HL-60 (cell line): ENCODE measurements at regions not wholly inside any gene's neighbourhood (a gene's known extent, or its start where the extent isn't known, plus 50 kb on each side); places are given as distances from the start of the nearest gene placed in this dataset.

Experiments
- CTCF ChIP-seq: IDR thresholded peaks from one replicate; pipeline ENCODE4 v1.5.1; 2011; ENCODE audit warnings: low read length, control low read depth, inconsistent platforms; ENCODE audit not compliant: insufficient read depth
- GABPA ChIP-seq: IDR thresholded peaks from 2 replicates; pipeline ENCODE4 v1.6.1; 2012; ENCODE audit warnings: low read depth
- POLR2AphosphoS5 ChIP-seq: IDR thresholded peaks from 2 replicates; pipeline ENCODE4 v1.6.1; 2012; ENCODE audit warnings: low read depth
- TF ChIP-seq, protein P1 (sequence below): IDR thresholded peaks from 2 replicates; pipeline ENCODE4 v1.6.1; 2012; ENCODE audit warnings: low read depth; ENCODE audit not compliant: insufficient replicate concordance

GRCh38 chr6:73969971-73970970, 274.3 kb downstream of the CD109 start:
- peak; percentile 23 for TF ChIP-seq CTCF
- TF ChIP-seq POLR2AphosphoS5 = no peak
- TF ChIP-seq, protein P1, sequence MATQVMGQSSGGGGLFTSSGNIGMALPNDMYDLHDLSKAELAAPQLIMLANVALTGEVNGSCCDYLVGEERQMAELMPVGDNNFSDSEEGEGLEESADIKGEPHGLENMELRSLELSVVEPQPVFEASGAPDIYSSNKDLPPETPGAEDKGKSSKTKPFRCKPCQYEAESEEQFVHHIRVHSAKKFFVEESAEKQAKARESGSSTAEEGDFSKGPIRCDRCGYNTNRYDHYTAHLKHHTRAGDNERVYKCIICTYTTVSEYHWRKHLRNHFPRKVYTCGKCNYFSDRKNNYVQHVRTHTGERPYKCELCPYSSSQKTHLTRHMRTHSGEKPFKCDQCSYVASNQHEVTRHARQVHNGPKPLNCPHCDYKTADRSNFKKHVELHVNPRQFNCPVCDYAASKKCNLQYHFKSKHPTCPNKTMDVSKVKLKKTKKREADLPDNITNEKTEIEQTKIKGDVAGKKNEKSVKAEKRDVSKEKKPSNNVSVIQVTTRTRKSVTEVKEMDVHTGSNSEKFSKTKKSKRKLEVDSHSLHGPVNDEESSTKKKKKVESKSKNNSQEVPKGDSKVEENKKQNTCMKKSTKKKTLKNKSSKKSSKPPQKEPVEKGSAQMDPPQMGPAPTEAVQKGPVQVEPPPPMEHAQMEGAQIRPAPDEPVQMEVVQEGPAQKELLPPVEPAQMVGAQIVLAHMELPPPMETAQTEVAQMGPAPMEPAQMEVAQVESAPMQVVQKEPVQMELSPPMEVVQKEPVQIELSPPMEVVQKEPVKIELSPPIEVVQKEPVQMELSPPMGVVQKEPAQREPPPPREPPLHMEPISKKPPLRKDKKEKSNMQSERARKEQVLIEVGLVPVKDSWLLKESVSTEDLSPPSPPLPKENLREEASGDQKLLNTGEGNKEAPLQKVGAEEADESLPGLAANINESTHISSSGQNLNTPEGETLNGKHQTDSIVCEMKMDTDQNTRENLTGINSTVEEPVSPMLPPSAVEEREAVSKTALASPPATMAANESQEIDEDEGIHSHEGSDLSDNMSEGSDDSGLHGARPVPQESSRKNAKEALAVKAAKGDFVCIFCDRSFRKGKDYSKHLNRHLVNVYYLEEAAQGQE = no peak
- no peak for TF ChIP-seq GABPA
